ENCODE measurements at regions not wholly inside any gene's neighbourhood (a gene's known extent, or its start where the extent isn't known, plus 50 kb on each side); places are given as distances from the start of the nearest gene placed in this dataset.
A peak's percentile ranks its signal among the peaks of the same experiment; 100 is the strongest.

GRCh38 chr5:122576256-122577016 lies 198.4 kb upstream of the SNX2 start:
- FAIRE-seq (no peak), DNase-seq (ENCODE audit: insufficient read length, low spot score) (no peak)
- TF ChIP-seq POLR2A (IDR thresholded peaks at IDR 0.05; ENCODE audit: low read depth, low read length): no peak

DNA sequence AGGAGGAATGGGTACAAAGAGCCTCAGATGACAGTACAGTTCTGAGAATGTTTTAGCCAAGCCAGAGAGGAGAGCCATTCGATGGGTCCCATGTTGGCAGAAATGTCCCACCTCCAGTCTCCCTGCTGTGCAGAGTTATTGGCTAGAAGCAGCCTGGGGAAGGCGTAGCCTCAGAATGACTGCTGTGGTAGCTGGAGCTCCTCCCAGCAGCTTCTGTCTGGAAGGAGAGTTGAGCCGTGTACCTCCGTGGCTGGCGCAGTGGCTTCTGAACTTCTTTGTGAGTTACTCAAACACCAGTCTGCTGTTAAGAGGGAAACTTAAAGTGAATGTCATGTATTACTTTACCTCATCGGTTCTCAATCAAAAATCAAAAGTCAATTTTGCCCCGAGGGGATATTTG lies 193.3 kb upstream of the SNX2 start:
- TF ChIP-seq POLR2A (IDR thresholded peaks at IDR 0.05; ENCODE audit: low read depth, low read length): no peak
- DNase-seq (ENCODE audit: insufficient read length, low spot score) (peak; percentile 8), FAIRE-seq (no peak)

GRCh38 chr5:122584411-122585300 lies 190.2 kb upstream of the SNX2 start:
- DNase-seq (ENCODE audit: insufficient read length, low spot score) (no peak), FAIRE-seq (no peak)
- TF ChIP-seq POLR2A (IDR thresholded peaks at IDR 0.05; ENCODE audit: low read depth, low read length): no peak

DNA sequence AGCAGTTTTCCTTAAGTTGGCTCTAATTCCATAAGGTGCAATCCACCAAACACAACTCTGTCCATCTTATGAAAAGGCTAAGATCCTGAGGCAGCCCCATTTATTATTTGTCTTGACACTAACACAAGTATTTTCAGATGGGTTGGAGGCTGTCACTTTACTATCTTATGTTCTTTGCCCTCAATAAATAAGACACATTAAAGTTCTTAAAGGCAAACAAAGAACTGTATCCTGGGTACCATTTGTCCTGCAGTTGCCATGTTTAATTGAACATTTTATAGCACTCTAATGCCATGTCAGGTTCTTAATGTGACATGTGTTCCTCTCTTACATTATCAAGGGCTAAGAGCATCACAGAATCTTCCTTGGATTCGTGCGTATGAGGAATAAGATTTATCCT lies 189.5 kb upstream of the SNX2 start:
- DNase-seq (ENCODE audit: insufficient read length, low spot score) (no peak), FAIRE-seq (no peak)
- TF ChIP-seq POLR2A (IDR thresholded peaks at IDR 0.05; ENCODE audit: low read depth, low read length): no peak

DNA sequence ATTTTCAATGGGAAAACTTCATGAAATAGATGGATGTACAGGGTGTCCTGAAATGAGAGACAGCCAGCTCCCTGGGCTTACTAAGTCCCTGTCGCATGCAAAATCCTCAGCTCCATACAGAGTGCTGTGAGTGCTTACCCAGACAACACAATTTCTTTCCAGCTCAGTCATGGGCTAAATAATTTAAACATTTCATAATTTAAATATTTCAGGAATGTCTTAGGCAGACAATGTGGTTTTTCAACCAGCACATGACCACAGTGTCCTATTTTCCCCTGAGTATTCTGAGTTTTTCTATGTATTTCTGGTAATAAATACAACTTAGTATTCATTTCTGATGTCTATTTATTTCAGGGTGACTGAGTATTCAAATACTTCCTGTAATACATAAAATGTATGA lies 188.5 kb upstream of the SNX2 start:
- DNase-seq (ENCODE audit: insufficient read length, low spot score) (no peak), FAIRE-seq (no peak)

GRCh38 chr5:122591828-122592227 lies 183.1 kb upstream of the SNX2 start:
- no peak for DNase-seq (ENCODE audit: insufficient read length, low spot score)
- no peak for TF ChIP-seq POLR2A (IDR thresholded peaks at IDR 0.05; ENCODE audit: low read depth, low read length)
- FAIRE-seq: no peak

More for the DNA sequence above, 188.5 kb upstream of the SNX2 start:
- no peak for TF ChIP-seq POLR2A (IDR thresholded peaks at IDR 0.05; ENCODE audit: low read depth, low read length)

- FAIRE-seq (no peak), DNase-seq (ENCODE audit: insufficient read length, low spot score) (no peak)
- TF ChIP-seq POLR2A (IDR thresholded peaks at IDR 0.05; ENCODE audit: low read depth, low read length): no peak
These were observed 175.9 kb upstream of the SNX2 start for GRCh38 chr5:122599000-122599399.

DNA sequence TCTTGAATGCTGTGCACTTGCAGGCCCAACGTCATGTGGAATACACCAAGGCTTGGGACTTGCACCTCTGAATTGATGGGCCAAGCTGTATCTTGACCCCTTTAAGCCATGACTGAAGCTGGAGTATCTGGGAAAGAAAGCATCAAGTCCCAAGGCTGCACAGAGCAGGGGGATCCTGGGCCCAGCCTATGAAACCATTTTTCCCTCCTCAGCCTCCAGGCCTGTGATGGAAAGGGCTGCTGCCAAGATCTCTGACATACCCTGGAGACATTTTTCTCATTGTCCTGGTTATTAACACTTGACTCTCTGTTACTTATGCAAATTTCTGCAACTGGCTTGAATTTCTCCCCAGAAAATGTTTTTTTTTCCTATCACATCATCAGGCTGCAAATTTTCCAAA lies 174.0 kb upstream of the SNX2 start:
- no peak for TF ChIP-seq POLR2A (IDR thresholded peaks at IDR 0.05; ENCODE audit: low read depth, low read length)
- FAIRE-seq: no peak
- DNase-seq (ENCODE audit: insufficient read length, low spot score): no peak

DNA sequence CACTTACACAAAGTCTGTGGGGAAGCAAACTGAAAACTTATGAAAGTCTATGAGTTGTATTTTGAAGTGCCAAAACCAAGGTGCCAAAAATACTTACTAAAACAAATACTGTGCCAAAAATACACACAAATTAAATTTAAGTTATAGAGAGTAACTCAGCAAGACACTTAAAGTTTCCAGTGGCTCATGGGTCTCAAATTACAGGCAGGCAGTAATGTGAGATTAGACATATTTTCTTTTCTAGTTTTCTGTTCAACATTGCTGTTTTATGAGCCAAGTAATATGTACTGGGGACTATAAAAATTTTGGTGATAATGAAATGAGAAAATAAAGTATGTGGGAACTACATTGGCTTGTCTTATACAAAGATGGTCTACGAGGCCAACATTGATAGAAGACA lies 172.2 kb upstream of the SNX2 start:
- TF ChIP-seq POLR2A (IDR thresholded peaks at IDR 0.05; ENCODE audit: low read depth, low read length): no peak
- no peak for DNase-seq (ENCODE audit: insufficient read length, low spot score)
- FAIRE-seq: no peak

DNA sequence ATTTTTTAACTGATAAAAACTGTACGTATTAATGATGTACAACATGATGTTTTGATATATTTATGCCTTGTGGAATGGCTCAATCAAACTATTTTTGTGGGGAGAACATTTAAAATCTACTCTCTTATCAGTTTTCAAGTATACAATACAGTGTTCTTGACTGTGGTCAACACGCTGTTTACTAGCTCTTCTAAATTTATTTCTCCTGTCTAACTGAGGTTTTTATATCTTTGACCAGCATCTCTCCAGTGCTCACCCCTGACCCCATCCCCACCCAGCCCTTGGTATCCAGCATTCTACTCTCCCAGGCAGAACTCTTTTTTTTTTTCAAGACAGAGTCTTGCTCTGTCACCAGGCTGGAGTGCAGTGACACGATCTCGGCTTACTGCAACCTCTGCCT lies 169.6 kb upstream of the SNX2 start:
- DNase-seq (ENCODE audit: insufficient read length, low spot score): no peak
- no peak for FAIRE-seq
- no peak for TF ChIP-seq POLR2A (IDR thresholded peaks at IDR 0.05; ENCODE audit: low read depth, low read length)

DNA sequence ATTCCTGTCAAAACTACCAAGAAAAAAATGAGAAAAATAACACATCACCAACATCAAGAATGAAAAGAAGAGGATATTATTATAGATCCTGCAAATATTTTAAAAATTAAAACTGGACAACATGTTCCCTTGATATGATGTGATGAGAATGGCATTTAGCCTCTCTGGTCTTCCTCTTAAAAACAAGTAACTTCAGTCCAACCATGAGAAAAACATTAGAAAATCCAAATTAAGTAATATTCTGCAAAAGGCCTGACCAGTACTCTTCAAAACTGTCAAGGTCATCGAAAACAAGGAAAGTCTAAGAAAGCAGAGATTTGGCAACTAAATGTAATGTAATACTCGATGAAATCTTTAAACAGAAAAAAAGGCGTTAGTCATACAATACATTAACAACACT lies 167.1 kb upstream of the SNX2 start:
- DNase-seq (ENCODE audit: insufficient read length, low spot score): no peak
- no peak for FAIRE-seq
- TF ChIP-seq POLR2A (IDR thresholded peaks at IDR 0.05; ENCODE audit: low read depth, low read length): no peak

GRCh38 chr5:122608222-122608621 lies 166.7 kb upstream of the SNX2 start:
- TF ChIP-seq POLR2A (IDR thresholded peaks at IDR 0.05; ENCODE audit: low read depth, low read length): no peak

GRCh38 chr5:122611406-122611805 lies 163.5 kb upstream of the SNX2 start:
- FAIRE-seq (no peak), DNase-seq (ENCODE audit: insufficient read length, low spot score) (no peak)
- no peak for TF ChIP-seq POLR2A (IDR thresholded peaks at IDR 0.05; ENCODE audit: low read depth, low read length)

More at GRCh38 chr5:122608222-122608621, 166.7 kb upstream of the SNX2 start:
- FAIRE-seq (no peak), DNase-seq (ENCODE audit: insufficient read length, low spot score) (no peak)

DNA sequence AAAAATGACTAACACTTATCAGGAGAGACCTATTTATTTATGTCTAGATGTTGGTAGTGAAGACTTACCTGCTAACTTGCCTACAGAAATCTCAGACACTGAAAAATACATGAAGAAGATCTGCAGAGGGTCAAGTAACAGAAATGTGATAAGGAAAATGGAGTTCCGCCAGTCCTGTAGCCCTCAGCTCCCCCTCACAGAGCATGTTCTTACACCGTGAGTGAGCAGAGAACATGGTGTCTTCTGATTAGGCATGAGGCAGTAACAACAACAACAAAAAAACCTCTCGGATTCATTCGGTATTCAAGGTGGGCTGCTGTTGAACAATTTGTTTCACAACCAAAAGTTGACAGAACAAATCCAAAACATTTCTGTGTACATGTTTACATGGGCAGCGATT lies 162.0 kb upstream of the SNX2 start:
- no peak for TF ChIP-seq POLR2A (IDR thresholded peaks at IDR 0.05; ENCODE audit: low read depth, low read length)
- DNase-seq (ENCODE audit: insufficient read length, low spot score) (no peak), FAIRE-seq (no peak)

DNA sequence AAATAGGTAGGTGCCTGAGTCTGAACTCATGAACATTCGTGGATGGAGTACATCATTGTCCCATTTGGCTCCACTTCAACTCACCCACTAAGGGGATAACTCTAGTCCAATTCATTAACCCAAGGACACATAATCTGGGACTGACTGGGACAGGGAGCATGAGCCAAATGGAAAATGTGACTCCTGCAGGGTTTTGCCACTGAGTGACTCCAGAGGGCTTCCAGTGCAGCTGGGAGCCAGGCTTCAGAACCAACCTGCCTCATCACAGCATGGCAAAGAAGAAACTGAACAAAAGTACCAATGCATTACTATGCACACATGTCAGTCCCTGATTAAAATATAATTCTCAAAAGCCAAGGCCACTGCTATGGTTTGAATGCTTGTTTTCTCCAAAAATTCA lies 159.7 kb upstream of the SNX2 start:
- FAIRE-seq (no peak), DNase-seq (ENCODE audit: insufficient read length, low spot score) (no peak)
- TF ChIP-seq POLR2A (IDR thresholded peaks at IDR 0.05; ENCODE audit: low read depth, low read length): no peak

All from H54 (cell line).